K562 (cell line): ENCODE measurements at regions not wholly inside any gene's neighbourhood (a gene's known extent, or its start where the extent isn't known, plus 50 kb on each side); places are given as distances from the start of the nearest gene placed in this dataset.

ENCODE experiments used
- CBFB ChIP-seq: sonication (generic); formaldehyde crosslinking; IDR thresholded peaks from 2 replicates; pipeline ENCODE4 v1.4.0; 2020; ENCODE audit warnings: mild to moderate bottlenecking, missing genetic modification reagents
- ETS2 ChIP-seq: IDR thresholded peaks from 2 replicates; pipeline ENCODE4 v1.6.1; 2016; ENCODE audit warnings: borderline replicate concordance, missing genetic modification characterization, mild to moderate bottlenecking, moderate library complexity, missing compliant biosample characterization; ENCODE audit not compliant: poor library complexity, severe bottlenecking
- ETV5 ChIP-seq: sonication (generic); formaldehyde crosslinking; IDR thresholded peaks from 2 replicates; pipeline ENCODE4 v1.4.0; 2020; ENCODE audit warnings: low read depth, mild to moderate bottlenecking, missing genetic modification reagents
- MAFK ChIP-seq: IDR thresholded peaks from 2 replicates; pipeline ENCODE4 v1.6.1; 2011; ENCODE audit warnings: low read length, improper control_type of control experiment
- RBBP5 ChIP-seq: fragments of 200-600 bp; sonication (generic); IDR thresholded peaks from 2 replicates; pipeline ENCODE4 v1.6.1; 2012; ENCODE audit warnings: borderline replicate concordance, mild to moderate bottlenecking, low read length, control low read depth, inconsistent platforms; ENCODE audit not compliant: insufficient read depth, poor library complexity, severe bottlenecking
- RNF2 ChIP-seq: sonication (generic); IDR thresholded peaks from 2 replicates; pipeline ENCODE4 v1.6.1; 2016
- SMC3 ChIP-seq: conservative IDR thresholded peaks from 2 replicates; pipeline ENCODE4 v1.6.1; 2011; ENCODE audit warnings: low read depth, low read length, improper control_type of control experiment; ENCODE audit not compliant: insufficient read depth
- ZNF780A ChIP-seq: fragments of 250-450 bp; sonication (Bioruptor Pico); IDR thresholded peaks from 2 replicates; pipeline ENCODE4 v1.5.0; 2021; ENCODE audit warnings: mild to moderate bottlenecking
- TF ChIP-seq, protein P1 (sequence below), 3 experiments: IDR thresholded peaks in 2 of 3; conservative IDR thresholded peaks in 1 of 3; 2 replicates each; pipeline ENCODE4 v1.5.1; 2011 to 2012; ENCODE audit warnings: low read length in 3 of 3, mild to moderate bottlenecking in 3 of 3, control low read depth in 2 of 3, improper control_type of control experiment in 1 of 3, inconsistent platforms in 1 of 3, low read depth in 1 of 3, mixed read lengths in 1 of 3, moderate library complexity in 1 of 3; ENCODE audit not compliant: insufficient read depth in 2 of 3

DNA sequence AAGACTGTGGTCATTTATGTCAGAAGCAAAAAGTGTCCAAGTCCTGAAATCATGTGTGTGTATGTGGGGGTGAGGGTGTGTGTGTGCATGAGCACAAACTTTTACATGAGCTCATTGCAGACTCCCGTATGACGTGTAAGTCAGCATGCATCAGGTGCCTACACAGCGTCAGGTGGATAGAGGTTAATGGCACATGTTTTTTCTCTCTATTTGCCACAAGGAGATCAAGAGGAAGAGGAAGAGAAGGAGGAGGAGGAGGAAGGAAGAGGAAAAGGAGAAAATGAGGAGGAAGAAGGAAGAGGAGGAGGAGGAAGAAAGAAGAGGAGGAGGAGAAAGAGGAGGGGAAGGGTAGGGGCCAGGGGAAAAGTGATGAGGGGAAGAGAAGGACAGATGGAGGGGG is 178.0 kb upstream of the DYNLRB2 start:
- TF ChIP-seq MAFK, result no peak
- no peak for TF ChIP-seq ETS2 (tag)
- no peak for TF ChIP-seq RNF2
- no peak for TF ChIP-seq SMC3
- TF ChIP-seq ZNF780A (CRISPR knock-in tag), result no peak
- TF ChIP-seq, protein P1, sequence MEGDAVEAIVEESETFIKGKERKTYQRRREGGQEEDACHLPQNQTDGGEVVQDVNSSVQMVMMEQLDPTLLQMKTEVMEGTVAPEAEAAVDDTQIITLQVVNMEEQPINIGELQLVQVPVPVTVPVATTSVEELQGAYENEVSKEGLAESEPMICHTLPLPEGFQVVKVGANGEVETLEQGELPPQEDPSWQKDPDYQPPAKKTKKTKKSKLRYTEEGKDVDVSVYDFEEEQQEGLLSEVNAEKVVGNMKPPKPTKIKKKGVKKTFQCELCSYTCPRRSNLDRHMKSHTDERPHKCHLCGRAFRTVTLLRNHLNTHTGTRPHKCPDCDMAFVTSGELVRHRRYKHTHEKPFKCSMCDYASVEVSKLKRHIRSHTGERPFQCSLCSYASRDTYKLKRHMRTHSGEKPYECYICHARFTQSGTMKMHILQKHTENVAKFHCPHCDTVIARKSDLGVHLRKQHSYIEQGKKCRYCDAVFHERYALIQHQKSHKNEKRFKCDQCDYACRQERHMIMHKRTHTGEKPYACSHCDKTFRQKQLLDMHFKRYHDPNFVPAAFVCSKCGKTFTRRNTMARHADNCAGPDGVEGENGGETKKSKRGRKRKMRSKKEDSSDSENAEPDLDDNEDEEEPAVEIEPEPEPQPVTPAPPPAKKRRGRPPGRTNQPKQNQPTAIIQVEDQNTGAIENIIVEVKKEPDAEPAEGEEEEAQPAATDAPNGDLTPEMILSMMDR (IDR thresholded peaks at IDR 0.05 in 2 of 3, conservative IDR thresholded peaks at IDR 0.05 in 1 of 3; ENCODE audit: insufficient read depth in 2 of 3, low read depth in 1 of 3, low read length in 3 of 3), result no peak
- TF ChIP-seq RBBP5, result no peak
- TF ChIP-seq ETV5 (CRISPR knock-in tag), result no peak
- no peak for TF ChIP-seq CBFB (CRISPR knock-in tag)
